LNCAP (cell line): ENCODE measurements at regions not wholly inside any gene's neighbourhood (a gene's known extent, or its start where the extent isn't known, plus 50 kb on each side); places are given as distances from the start of the nearest gene placed in this dataset.

Experiments used
- CTCF ChIP-seq: fragments of 450-650 bp; IDR thresholded peaks from 2 replicates; pipeline ENCODE4 v1.5.1; 2017; ENCODE audit warnings: mild to moderate bottlenecking

- no peak for TF ChIP-seq CTCF
Observed at GRCh38 chr2:122704109-122704563, 948.7 kb downstream of the TSN start.

GRCh38 chr2:122705746-122706145, 950.3 kb downstream of the TSN start:
- no peak for TF ChIP-seq CTCF

GRCh38 chr2:122706757-122707223, 951.3 kb downstream of the TSN start:
- no peak for TF ChIP-seq CTCF

GRCh38 chr2:122707224-122707824, 951.9 kb downstream of the TSN start:
- no peak for TF ChIP-seq CTCF

- TF ChIP-seq CTCF: no peak
Observed at GRCh38 chr2:122710049-122710448, 954.6 kb downstream of the TSN start.

- TF ChIP-seq CTCF: no peak
Observed at GRCh38 chr2:122713800-122714199, 958.3 kb downstream of the TSN start.

- TF ChIP-seq CTCF: no peak
Observed at GRCh38 chr2:122734766-122735424, 979.4 kb downstream of the TSN start.
